ENCODE measurements at regions not wholly inside any gene's neighbourhood (a gene's known extent, or its start where the extent isn't known, plus 50 kb on each side); places are given as distances from the start of the nearest gene placed in this dataset.

GRCh38 chr4:77251751-77252150 lies 94.7 kb downstream of the CCNG2 start:
- TF ChIP-seq CTCF (IDR thresholded peaks at IDR 0.05) (no peak), POLR2A (IDR thresholded peaks at IDR 0.05) (no peak)
